Keratinocyte (primary cell): ENCODE measurements at regions not wholly inside any gene's neighbourhood (a gene's known extent, or its start where the extent isn't known, plus 50 kb on each side); places are given as distances from the start of the nearest gene placed in this dataset.

Experiments used
- DNase-seq: peaks from one replicate; pipeline ENCODE4 v3.0.0-alpha.2; 2011; ENCODE audit warnings: low read depth, missing footprints, low spot score
- FAIRE-seq: peaks from 2 replicates; lab custom pipeline; 2011; peaks lifted over from hg19 to GRCh38; lab: Jason Lieb, UNC
- H2AFZ ChIP-seq: 2 replicates; pipeline ENCODE4 v1.6.0; 2012; ENCODE audit warnings: low read length, control low read depth, inconsistent platforms; ENCODE audit not compliant: control insufficient read depth
- H3K27ac ChIP-seq: 2 replicates; pipeline ENCODE4 v1.5.1; 2011; ENCODE audit warnings: low read length; ENCODE audit not compliant: control insufficient read depth, insufficient read depth
- H3K27me3 ChIP-seq: 3 replicates; pipeline ENCODE4 v1.6.0; 2011; ENCODE audit warnings: low read length; ENCODE audit not compliant: control insufficient read depth, insufficient read depth; ENCODE audit errors: extremely low read depth
- H3K36me3 ChIP-seq, 2 experiments: 2 replicates in 1 of 2; 3 replicates in 1 of 2; pipeline ENCODE4 v1.5.1; 2011; ENCODE audit warnings: low read length in 2 of 2, mild to moderate bottlenecking in 1 of 2; ENCODE audit not compliant: control insufficient read depth in 2 of 2, insufficient read depth in 2 of 2; ENCODE audit errors: extremely low read depth in 1 of 2
- H3K4me1 ChIP-seq: 3 replicates; pipeline ENCODE4 v1.5.1; 2011; ENCODE audit warnings: low read length; ENCODE audit not compliant: control insufficient read depth, insufficient read depth; ENCODE audit errors: extremely low read depth
- H3K4me2 ChIP-seq: 3 replicates; pipeline ENCODE4 v1.6.0; 2011; ENCODE audit warnings: low read depth, low read length; ENCODE audit not compliant: control insufficient read depth, insufficient read depth; ENCODE audit errors: extremely low read depth
- H3K4me3 ChIP-seq, 3 experiments: fragments of 200-600 bp in 1 of 3; sonication (generic) in 1 of 3; 2 replicates in 2 of 3; 3 replicates in 1 of 3; pipeline ENCODE4 v1.5.1; 2011 to 2016; ENCODE audit warnings: low read length in 3 of 3, mild to moderate bottlenecking in 3 of 3, control low read depth in 2 of 3, inconsistent platforms in 1 of 3, low read depth in 1 of 3, mixed read lengths in 1 of 3, mixed run types in 1 of 3, moderate library complexity in 1 of 3; ENCODE audit not compliant: control insufficient read depth in 2 of 3, insufficient read depth in 2 of 3; ENCODE audit errors: extremely low read depth in 1 of 3
- H3K79me2 ChIP-seq: 2 replicates; pipeline ENCODE4 v1.6.0; 2012; ENCODE audit warnings: low read length; ENCODE audit not compliant: control insufficient read depth, insufficient read depth
- H3K9ac ChIP-seq: 3 replicates; pipeline ENCODE4 v1.6.0; 2011; ENCODE audit warnings: low read length; ENCODE audit not compliant: control insufficient read depth, insufficient read depth; ENCODE audit errors: extremely low read depth
- H3K9me1 ChIP-seq: 3 replicates; pipeline ENCODE4 v1.6.0; 2011; ENCODE audit warnings: low read length; ENCODE audit not compliant: control insufficient read depth, insufficient read depth; ENCODE audit errors: extremely low read depth
- H3K9me3 ChIP-seq: 2 replicates; pipeline ENCODE4 v1.5.1; 2012; ENCODE audit warnings: low read depth, low read length; ENCODE audit not compliant: control insufficient read depth
- H4K20me1 ChIP-seq: 3 replicates; pipeline ENCODE4 v1.6.0; 2011; ENCODE audit warnings: low read length; ENCODE audit not compliant: control insufficient read depth, insufficient read depth; ENCODE audit errors: extremely low read depth
- CTCF ChIP-seq, 3 experiments: IDR thresholded peaks in 1 of 3; conservative IDR thresholded peaks in 1 of 3; optimal IDR thresholded peaks in 1 of 3; 2 replicates in 2 of 3; 3 replicates in 1 of 3; pipeline versions ENCODE3 to v1.5.1; 2011; ENCODE audit warnings: low read length in 3 of 3, mild to moderate bottlenecking in 3 of 3, moderate library complexity in 2 of 3, control low read depth in 1 of 3, inconsistent platforms in 1 of 3; ENCODE audit not compliant: insufficient read depth in 2 of 3; ENCODE audit errors: extremely low read depth in 1 of 3
- EZH2 ChIP-seq: IDR thresholded peaks from one replicate; pipeline ENCODE4 v1.6.1; 2012; ENCODE audit warnings: inconsistent platforms, mild to moderate bottlenecking, low read length, moderate library complexity
- dilution Hi-C: fragments of 300-500 bp; cut with MboI; formaldehyde crosslinking; loops from one replicate; pipeline ENCODE4 v1.7.0; 2020; ENCODE audit warnings: low sequenced_read_pairs; ENCODE audit not compliant: extremely low pct_ligation_motif_present

DNA sequence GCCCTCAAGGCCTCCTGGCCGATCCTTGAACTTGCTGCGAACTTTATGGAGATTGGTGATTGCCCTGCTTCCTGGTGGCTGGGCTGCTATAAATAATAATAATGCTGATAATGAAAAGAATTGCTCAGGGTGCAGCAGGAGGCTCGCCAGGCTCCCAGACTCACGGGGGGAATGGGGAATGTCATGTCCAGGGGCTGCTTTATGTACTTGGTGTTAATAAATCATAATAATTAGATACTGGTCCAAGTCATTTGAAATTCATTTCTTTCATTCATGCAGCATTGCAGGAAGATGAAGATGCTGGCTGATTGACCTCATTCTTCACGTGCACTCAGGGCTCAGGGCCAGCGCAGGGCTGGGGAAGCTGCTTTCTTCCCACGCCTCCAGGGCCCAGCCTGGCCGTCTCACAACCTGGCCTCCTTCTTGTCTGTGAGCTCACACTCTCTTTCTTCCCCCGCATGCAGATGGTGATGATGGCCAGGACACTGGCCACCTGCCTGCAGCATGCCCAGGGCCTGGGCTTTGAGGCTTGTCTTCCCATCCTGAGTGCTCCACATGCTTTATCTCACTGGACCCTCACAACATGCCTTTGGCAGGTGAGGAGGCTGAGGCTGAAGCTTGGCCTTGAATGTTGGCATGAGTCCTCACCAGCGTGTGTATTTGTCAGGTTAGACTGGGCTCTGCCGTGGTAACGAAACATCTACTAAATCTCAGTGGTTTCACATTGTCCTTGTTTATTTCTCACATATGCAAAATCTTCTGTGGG lies 138.4 kb upstream of the TNS3 start:
- TF ChIP-seq CTCF (optimal IDR thresholded peaks at IDR 0.05 in 1 of 3, IDR thresholded peaks at IDR 0.05 in 1 of 3, conservative IDR thresholded peaks at IDR 0.05 in 1 of 3; ENCODE audit: extremely low read depth in 1 of 3, insufficient read depth in 2 of 3, low read length in 3 of 3) (no peak), EZH2 (no peak)
- Histone ChIP-seq H3K9me3 (no peaks in the 10 kb centered on the region), H3K4me1 (no peaks in the 10 kb centered on the region), H3K9me1 (no peaks in the 10 kb centered on the region), H3K4me2 (no peak overlapping the region), H3K4me3 (no peak overlapping the region), H2AFZ (no peak overlapping the region), H3K79me2 (no peaks in the 10 kb centered on the region), H3K9ac (no peak overlapping the region), H3K27ac (no peak overlapping the region), H3K36me3 (no peaks in the 10 kb centered on the region), H4K20me1 (no peaks in the 10 kb centered on the region), H3K27me3 (no peaks in the 10 kb centered on the region)
- dilution Hi-C loops: no loop called here
- DNase-seq (no peak), FAIRE-seq (no peak)

GRCh38 chr7:47719675-47720074 lies 137.8 kb upstream of the TNS3 start:
- no peak overlapping the region for H3K9ac ChIP-seq
- H3K9me3 ChIP-seq: no peaks in the 10 kb centered on the region
- no peaks in the 10 kb centered on the region for H4K20me1 ChIP-seq
- H3K4me2 ChIP-seq: no peak overlapping the region
- H3K9me1 ChIP-seq: no peaks in the 10 kb centered on the region
- H2AFZ ChIP-seq: no peak overlapping the region
- DNase-seq (no peak), FAIRE-seq (no peak)
- dilution Hi-C loops: no loop called here
- H3K36me3 ChIP-seq: no peaks in the 10 kb centered on the region
- H3K79me2 ChIP-seq: no peaks in the 10 kb centered on the region
- H3K27me3 ChIP-seq: no peaks in the 10 kb centered on the region
- no peak overlapping the region for H3K4me3 ChIP-seq
- TF ChIP-seq CTCF (optimal IDR thresholded peaks at IDR 0.05 in 1 of 3, IDR thresholded peaks at IDR 0.05 in 1 of 3, conservative IDR thresholded peaks at IDR 0.05 in 1 of 3; ENCODE audit: extremely low read depth in 1 of 3, insufficient read depth in 2 of 3, low read length in 3 of 3) (no peak), EZH2 (no peak)
- H3K27ac ChIP-seq: no peak overlapping the region
- H3K4me1 ChIP-seq: no peaks in the 10 kb centered on the region
